BJ (cell line): ENCODE measurements at regions not wholly inside any gene's neighbourhood (a gene's known extent, or its start where the extent isn't known, plus 50 kb on each side); places are given as distances from the start of the nearest gene placed in this dataset.

Source experiments
- CTCF ChIA-PET: fragments of 350-600 bp; formaldehyde crosslinking; extraction: SDS; loops from one replicate; lab custom pipeline; 2021; ENCODE audit warnings: antibody characterized with exemption, inconsistent platforms; lab: Yijun Ruan, JAX
- POLR2A ChIA-PET: fragments of 300-600 bp; sonication (Branson Sonifier 250); formaldehyde crosslinking; extraction: SDS; loops from one replicate; lab custom pipeline; 2021; ENCODE audit warnings: antibody characterized with exemption; lab: Charles Lee
- DNase-seq: peaks from one replicate; pipeline ENCODE4 v3.0.0-alpha.2; 2011; ENCODE audit warnings: low read depth
- H3K27me3 ChIP-seq: 2 replicates; pipeline ENCODE4 v1.6.0; 2011; ENCODE audit warnings: low read length; ENCODE audit not compliant: control insufficient read depth, insufficient read depth
- H3K36me3 ChIP-seq: 2 replicates; pipeline ENCODE4 v1.5.1; 2011; ENCODE audit warnings: low read length; ENCODE audit not compliant: control insufficient read depth, insufficient read depth
- H3K4me3 ChIP-seq: 2 replicates; pipeline ENCODE4 v1.5.1; 2011; ENCODE audit warnings: low read depth, mild to moderate bottlenecking, control low read depth, low read length
- TF ChIP-seq, protein P1 (sequence below): IDR thresholded peaks from 2 replicates; pipeline ENCODE4 v1.5.1; 2011; ENCODE audit warnings: low read depth, mild to moderate bottlenecking, control low read depth, inconsistent platforms, low read length, moderate library complexity; ENCODE audit not compliant: insufficient read depth

DNA sequence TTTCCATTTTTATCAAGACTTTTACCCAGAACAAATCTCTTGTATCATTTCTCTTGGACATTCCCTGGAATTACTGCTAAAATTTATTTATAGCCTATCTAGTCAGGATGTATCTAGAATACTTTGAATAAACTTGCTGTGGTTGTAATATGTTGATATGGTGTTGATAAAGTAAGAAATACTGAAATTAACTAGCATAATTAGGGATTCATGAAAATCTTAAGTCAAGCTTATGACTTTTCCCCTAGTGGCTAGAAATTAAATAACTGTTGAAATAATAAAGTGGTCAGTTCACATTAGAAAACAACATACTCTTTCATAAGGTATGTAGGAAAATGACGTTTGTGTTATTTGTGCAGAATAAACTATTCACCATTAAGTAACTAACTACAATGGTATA is 73.1 kb upstream of the ANKRD50 start:
- Histone ChIP-seq H3K36me3 (no peaks in the 10 kb centered on the region), H3K4me3 (no peak overlapping the region), H3K27me3 (no peaks in the 10 kb centered on the region)
- CTCF ChIA-PET: no interaction called here
- no peak for DNase-seq
- TF ChIP-seq, protein P1, sequence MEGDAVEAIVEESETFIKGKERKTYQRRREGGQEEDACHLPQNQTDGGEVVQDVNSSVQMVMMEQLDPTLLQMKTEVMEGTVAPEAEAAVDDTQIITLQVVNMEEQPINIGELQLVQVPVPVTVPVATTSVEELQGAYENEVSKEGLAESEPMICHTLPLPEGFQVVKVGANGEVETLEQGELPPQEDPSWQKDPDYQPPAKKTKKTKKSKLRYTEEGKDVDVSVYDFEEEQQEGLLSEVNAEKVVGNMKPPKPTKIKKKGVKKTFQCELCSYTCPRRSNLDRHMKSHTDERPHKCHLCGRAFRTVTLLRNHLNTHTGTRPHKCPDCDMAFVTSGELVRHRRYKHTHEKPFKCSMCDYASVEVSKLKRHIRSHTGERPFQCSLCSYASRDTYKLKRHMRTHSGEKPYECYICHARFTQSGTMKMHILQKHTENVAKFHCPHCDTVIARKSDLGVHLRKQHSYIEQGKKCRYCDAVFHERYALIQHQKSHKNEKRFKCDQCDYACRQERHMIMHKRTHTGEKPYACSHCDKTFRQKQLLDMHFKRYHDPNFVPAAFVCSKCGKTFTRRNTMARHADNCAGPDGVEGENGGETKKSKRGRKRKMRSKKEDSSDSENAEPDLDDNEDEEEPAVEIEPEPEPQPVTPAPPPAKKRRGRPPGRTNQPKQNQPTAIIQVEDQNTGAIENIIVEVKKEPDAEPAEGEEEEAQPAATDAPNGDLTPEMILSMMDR: no peak
- POLR2A ChIA-PET: no interaction called here

DNA sequence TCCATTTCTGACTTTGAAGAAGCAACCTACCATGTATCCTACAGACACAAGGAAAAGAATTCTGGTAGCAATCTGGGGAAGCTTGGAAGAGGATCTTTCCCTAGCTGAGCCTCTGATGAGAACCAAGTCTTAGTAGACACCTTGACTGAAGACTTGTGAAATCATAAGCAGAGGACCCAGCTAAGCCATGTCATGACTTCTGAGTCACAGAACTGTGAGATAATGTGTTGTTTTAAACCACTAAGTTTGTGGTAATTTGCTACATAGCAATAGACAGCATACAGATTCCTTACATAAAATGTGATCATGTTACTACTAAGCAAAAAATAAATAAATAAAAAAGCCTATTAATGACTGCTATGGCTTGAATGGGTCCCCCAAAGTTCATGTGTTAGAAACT is 71.3 kb upstream of the ANKRD50 start:
- Histone ChIP-seq H3K4me3 (no peak overlapping the region), H3K36me3 (no peaks in the 10 kb centered on the region), H3K27me3 (no peaks in the 10 kb centered on the region)
- TF ChIP-seq, protein P1: no peak
- CTCF ChIA-PET: no interaction called here
- POLR2A ChIA-PET: no interaction called here
- no peak for DNase-seq

DNA sequence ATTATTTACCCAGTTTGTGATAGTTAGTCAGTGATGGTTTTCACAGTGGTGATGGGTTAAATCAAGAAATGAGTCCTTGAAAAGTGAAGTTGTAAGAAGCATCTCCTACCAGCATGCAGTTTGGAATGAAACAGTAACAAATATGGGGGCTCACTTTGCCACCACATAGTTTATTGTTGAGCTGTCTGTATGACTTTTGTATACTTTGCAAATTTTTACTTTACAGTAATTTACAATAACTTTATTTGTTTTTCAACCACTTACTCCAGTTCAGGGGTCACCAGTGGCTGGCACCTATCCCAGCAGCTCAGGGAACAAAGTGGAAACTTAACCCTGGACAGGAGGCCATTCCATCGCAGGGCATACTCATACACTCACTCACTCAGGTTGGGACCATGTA is 64.5 kb upstream of the ANKRD50 start:
- Histone ChIP-seq H3K27me3 (no peaks in the 10 kb centered on the region), H3K36me3 (no peaks in the 10 kb centered on the region), H3K4me3 (no peak overlapping the region)
- ChIA-PET CTCF (interaction anchor here (1.3 kb wide), 1 partner anchor 11 kb away, joined by 3 read pairs; no protein-coding TSS in a partner anchor), POLR2A (no interaction called here)
- TF ChIP-seq, protein P1: no peak
- no peak for DNase-seq

DNA sequence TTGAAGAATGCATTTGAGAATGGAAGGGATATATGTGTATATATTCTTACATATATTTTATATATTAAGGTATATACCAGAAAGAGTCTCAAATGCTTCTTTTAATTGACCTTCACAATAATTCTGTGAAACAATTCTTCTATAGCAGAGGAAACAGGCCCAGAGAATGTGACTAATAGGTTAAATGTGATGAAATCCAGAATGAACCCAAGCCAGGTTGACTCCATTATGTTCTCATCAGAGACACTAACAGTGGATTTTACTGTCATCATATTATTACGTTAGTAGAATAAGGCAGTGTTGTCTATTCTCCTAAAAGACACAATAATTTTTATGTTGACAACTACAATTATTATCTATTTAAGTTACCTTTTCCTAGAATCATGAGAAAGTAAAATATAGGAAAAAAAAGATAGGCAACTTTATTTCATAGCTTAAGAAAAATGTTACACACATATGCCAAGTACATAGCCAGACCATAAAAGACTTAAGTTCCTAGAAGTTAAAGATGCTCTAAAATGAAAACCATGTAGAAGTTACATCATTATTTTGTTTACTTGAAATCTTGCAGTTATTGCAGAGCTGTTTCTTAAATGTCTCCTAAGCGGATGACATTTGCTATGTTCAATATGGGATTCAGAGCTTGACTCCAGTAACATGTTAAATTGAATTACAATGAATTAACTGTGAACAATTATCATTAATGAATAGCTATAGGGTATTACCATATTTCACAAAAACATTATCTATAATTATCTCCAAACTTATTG is 56.2 kb upstream of the ANKRD50 start:
- no peak for DNase-seq
- CTCF ChIA-PET: no interaction called here
- no peak overlapping the region for H3K4me3 ChIP-seq
- H3K36me3 ChIP-seq: no peaks in the 10 kb centered on the region
- TF ChIP-seq, protein P1: no peak
- POLR2A ChIA-PET: no interaction called here
- no peaks in the 10 kb centered on the region for H3K27me3 ChIP-seq

DNA sequence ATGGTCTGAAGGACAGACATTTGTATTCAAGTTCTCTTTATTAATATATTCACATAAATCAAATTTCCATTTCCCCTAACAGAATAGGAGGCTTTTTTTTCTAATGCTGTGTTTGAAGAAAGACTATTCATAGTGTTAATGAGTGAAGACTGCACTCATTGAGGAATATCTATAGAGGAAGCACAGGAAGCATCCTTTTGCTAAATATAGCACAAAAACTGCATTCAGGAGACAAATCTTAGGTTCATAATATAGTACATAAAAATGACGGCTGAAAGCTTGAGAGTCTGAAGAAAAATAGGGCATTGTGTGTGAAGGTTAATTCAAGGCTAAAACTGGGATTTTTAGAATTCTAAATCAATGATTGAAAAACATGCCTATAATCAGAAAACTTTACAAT is 50.4 kb upstream of the ANKRD50 start:
- TF ChIP-seq, protein P1: no peak
- no peak for DNase-seq
- POLR2A ChIA-PET: no interaction called here

More for the DNA sequence above, 50.4 kb upstream of the ANKRD50 start:
- Histone ChIP-seq H3K4me3 (no peak overlapping the region), H3K27me3 (no peaks in the 10 kb centered on the region), H3K36me3 (no peaks in the 10 kb centered on the region)
- CTCF ChIA-PET: no interaction called here
